GM18520 (cell line): ENCODE measurements at regions not wholly inside any gene's neighbourhood (a gene's known extent, or its start where the extent isn't known, plus 50 kb on each side); places are given as distances from the start of the nearest gene placed in this dataset.

Experiments
- ATAC-seq: cut with Tn5 transposase; IDR thresholded peaks from one replicate; pipeline ENCODE4 v1.9.1; 2021; ENCODE audit not compliant: unreplicated experiment

DNA sequence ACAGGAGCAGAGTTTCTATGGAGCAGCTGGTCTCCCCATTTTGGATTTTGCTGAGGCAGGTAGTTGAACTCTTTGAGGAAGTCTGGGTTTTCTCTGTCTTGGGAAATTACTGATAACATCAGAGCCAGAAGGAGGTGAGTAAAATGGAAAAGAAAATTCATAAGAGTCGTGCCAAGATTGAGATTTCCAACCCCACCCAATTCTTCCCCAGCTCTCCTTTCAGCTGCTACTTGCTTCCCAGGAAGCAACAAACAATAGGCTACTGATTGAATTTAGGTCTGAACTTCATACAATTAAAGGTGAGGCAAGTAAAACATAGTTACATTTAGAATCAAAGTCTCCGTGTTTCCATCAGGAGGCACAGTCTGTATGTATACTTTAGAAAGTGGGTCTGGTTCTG is 54.6 kb upstream of the EOLA2 start:
- no peak for ATAC-seq

DNA sequence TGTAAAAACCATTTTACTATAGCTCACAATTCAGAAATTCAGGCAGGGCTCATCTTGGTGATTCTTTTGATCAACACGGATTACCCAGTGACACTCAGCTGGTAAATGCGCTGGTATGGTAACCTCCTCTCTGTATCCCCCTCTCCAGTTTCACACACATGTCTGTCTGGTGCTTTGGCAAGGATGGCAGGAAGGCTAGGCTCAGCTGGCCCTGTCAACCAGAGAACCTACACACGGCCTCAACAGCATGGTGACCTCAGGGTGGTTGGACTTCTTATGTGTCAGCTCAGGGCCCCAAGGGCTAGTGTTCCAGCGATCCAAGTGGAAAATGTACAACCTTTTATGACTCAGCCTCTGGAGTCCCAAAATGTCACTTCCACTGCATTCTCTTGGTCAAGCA is 55.7 kb upstream of the EOLA2 start:
- ATAC-seq: no peak

DNA sequence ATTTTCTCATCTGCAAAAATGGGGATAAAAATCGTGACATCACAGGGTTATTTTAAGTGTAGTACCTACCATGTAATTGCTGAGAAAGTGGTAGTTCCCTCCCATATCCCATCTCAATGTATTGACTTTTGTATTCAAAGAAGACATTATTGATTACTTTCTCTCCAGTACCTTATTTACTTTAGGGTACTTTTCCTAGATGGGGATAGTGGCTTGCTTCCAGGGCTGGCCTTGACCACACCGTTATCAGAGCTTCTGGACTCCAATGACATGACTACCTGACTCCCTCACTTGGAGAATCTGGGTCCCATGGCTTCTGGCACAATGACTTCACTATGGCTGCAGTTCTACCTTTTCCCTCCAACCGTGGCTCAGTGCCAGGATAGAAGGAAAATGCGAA is 58.2 kb upstream of the EOLA2 start:
- ATAC-seq: no peak

DNA sequence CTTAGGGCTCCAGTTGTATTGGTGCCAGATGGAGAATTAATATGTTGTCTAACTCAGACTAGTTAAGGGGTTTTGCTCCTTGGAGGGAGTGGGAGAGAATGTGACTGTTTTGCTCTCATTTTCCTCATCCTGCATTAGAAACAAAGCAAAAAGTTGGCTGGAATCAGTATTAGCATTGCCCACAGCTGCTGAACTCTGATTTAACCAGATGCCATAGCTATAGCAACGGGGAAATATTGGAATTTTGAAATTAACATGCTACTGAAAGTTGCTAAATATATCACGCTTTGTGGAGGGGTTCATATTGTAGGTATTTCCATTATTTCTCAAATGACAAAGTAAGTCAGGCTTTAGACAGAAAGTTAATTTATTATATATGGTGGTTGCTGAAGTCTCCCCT is 66.7 kb upstream of the EOLA2 start:
- ATAC-seq: no peak

DNA sequence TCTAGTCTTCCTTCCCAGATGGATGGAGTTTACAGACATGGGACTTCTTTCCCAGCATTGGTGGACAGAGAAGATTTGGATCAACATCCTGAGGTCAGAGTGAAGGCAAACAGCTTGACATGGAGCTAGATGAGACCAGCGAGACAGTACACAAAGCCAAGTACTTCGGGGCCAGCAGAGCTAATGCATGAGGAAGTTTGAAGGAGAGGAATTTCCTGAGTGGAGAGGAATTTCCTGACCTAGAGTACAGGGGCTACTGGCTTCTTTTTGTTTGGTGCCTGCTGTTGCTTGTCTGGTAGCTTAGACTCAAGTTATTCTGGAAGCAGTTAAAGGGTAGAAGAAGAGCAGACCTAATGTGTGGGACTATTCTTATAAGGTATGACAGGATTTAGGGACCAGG is 69.1 kb upstream of the EOLA2 start:
- ATAC-seq: no peak

DNA sequence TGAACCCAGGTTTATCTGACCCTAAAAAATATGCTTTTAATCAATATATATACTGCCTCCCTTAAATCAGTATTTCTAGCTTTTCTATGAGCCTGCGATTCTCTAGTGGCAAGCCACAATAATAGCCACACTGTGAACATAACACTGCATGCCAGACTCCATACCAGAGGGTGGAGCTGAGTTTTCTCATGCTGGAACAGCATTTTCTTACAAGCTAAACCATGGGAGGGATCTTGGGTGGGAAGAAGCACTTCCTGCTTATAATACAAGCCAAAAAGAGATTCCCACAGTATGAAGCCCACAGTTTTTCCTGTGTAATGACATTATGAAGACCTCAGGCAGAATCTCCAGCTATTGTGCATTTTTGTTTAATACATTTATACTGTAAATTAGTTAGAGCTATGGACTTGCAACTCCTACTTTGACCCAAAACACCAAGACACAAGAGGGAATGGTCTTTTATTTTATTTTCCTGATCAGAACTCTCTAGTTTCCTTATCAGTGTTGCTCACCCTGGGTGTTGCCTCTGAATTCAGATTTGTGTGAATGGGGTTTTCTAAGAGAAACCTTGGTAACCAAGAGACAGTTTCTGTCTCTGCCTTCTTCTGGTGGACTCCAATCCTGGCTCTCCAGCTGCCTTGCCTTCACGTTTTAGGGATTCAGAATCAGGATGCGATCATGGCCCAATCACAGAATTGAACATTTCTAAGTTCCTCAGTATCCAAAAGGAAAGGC is 74.5 kb upstream of the EOLA2 start:
- no peak for ATAC-seq

DNA sequence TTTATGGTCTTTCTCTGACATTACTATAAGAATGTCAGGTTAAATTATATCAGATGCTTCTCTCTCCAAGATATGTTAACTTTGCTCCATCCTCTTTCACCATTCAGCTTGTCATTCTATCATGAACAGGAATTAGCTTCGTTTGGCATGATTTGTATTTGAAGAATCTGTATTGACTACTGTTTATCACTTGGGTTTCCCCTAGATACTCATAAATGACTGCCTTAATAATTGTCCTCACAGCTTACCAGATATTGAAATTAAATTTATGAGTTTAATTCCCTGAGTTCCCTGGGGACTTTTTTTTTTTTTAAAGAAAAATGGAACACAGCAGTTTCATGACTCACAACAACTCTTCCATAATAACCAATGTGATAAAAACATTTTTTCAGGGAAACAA is 76.2 kb upstream of the EOLA2 start:
- ATAC-seq: no peak

DNA sequence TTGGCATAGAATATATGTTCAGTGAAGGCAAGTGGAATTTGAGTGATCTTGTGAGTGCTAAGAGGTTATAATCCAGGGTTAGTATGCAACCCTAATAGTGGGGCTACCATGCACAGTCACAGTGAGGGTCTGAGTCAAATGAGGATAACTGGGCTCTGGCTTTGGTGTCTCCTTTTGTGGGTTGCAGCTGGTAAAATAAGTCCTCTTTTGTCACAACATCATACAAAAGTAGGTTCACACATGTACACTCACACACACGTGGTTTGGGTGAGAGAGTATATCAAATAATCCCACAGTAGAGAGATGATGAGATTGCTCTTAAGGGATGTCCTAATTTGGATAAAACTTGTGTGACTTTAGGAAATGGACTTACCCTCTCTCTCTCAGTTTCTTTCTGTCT is 79.6 kb upstream of the EOLA2 start:
- no peak for ATAC-seq

DNA sequence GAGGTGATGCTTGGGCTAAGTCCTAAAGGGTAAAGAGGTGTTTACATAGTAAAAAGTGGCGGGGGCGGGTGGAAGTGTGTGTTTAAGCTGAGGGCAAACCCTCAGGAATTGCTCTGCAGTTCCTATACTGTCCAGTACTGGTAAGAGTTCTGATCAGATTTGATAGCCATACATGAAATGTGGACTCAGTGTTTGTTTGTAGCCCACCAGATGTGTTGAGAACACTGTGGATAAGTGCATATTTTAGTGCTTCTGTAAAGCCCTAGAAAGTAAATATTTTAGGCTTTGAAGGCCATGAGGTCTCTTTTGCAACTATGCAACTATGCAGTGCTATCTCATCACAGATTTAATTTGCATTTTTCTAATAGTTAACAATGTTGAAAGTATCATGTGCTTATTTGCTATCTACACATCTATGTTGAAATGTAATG is 80.7 kb upstream of the EOLA2 start:
- ATAC-seq: no peak

DNA sequence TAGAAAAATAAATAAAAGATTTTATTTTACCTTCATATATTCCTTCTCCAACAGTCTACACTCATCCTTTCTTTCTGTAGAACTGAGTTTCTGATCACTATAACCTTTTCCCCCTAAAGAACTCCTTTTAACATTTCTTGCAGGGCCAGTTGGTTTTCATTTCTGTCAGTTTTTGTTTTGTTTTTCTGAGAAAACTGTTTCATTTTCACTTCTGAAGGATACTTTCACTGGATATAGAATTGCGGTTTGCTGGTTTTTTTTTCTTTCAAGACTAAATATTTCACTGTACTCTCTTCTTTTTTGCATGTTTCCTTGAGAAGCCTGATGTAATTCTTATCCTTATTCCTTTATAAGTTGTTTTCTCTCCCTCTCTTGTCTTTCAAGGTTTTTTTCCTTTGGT is 90.4 kb upstream of the EOLA2 start:
- no peak for ATAC-seq

DNA sequence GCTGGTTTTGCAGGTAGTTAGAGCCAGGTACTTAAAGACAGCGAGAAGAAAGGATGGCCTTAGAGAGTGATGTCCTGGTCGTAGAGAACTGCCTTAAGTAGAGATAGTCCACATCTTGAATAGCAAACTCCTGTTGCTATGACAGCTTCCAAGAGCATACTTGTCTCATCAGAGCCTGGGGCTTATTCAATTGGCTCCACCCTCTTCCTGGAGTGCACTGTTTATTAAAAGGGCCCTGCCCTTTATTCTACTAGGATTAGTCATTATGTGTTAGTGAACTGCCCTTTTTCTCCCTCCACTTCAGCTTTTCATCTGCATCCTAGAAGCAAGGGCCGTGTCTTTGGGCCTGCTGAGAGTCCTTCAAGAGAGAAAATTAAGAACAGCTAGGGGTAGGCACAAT is 94.5 kb upstream of the EOLA2 start:
- no peak for ATAC-seq

DNA sequence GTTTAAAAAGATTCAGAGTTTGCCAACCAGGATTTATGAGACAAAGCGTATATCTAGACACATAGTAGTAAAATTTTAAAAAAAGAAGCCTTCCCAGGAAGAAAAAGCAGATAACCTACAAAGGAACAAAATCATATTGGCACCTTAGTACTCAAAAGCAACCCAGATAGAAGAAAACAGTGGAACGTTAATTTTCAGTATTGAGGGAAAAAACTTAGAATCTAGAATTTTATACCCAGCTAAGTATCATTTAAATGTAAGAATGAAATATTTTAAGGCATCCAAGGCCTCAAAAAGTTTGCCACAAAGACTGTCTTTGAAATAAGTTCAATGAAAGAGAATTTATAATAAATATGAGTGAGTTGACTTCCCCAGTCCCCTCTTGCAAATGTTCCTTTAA is 96.5 kb upstream of the EOLA2 start:
- no peak for ATAC-seq

DNA sequence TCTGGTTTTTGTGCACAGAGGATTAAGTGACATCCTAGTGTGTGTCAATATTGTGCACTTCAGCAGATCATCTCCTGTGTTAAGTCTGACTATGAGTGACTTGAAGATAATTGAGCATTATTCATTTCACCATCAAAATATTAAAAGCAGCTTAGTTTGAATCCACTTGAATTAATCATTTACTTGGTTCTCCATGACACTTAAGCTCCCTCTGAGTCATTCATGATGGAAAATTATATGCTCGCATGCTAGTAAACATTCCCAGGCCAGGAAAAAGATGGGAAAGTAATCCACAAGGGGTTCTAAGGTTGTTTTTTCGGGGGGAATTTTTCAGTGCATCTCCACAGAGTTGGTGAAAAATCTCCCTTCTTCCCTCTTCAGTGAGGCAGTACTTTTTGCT is 97.2 kb upstream of the EOLA2 start:
- no peak for ATAC-seq

DNA sequence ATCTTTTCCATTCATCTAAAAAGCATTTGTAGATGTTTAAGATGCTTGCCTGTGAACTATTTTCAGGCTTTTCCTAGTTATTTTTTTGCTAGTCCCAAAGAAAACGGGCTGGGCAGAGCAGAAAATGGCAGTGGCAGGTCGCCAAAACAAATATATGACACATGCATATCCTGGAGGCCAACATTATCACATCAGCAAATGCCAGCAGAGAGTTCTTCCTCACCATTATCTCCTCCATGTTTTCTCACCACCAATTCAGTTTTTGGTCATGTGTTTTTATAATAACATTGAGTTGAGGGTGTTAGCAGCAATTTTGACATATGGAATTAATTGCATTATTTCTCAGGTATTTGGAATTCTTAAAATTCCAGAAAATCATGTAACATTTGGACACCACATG is 97.9 kb upstream of the EOLA2 start:
- ATAC-seq: no peak

DNA sequence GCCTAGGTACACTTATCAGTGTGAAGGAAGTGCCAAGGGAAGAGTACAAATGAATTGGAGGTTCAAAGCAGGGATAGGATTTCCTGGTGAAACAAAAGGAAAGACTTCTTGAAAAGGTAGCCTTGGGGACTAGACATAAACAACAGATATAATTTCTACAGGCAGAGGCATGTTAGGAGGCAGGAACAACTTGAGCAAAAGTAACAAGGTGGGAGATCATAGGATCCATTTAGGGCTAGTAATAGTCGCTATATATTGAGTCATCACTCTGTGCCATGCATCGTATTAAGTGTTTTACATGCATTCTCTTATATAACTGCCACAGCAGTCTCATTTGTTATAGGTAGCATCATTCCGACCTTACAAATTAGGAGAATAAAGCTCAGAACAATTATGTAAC is 98.3 kb upstream of the EOLA2 start:
- ATAC-seq: no peak

DNA sequence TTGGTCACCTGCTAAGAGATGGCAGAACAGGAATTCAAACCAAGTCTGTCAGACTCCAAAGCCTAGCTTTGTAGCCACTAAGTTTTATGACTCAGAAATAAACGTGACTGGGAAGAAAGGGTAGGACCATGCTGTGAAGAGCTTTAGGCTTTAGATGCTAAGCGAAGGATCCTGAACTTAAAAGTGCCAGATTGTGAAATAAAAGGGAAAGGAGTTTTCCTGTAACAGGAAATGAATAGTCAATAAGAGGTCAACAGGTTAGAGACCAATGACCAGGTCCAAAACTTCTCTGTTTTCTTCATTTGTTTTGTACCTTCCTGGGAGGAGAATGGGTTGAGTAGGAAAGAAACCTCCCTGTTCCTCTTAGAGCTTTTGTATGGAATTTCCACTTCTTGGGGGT is 98.8 kb upstream of the EOLA2 start:
- no peak for ATAC-seq

DNA sequence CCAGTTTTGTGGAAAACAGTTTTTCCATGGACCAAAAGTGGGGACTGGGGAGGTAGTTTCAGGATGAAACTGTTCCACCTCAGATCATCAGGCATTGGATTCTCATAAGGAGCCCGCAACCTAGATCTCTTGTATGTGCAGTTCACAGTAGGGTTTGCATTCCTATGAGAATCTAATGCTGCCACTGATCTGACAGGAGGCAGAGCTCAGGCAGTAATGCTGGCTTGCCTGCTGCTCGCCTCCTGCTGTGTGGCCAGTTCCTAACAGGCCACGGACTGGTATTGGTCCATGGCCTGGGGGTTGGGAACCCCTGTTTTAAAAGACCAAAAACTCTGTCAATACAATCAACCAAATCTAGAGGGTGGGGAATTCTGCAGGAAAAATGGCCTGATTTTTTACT is 100.0 kb upstream of the EOLA2 start:
- no peak for ATAC-seq

DNA sequence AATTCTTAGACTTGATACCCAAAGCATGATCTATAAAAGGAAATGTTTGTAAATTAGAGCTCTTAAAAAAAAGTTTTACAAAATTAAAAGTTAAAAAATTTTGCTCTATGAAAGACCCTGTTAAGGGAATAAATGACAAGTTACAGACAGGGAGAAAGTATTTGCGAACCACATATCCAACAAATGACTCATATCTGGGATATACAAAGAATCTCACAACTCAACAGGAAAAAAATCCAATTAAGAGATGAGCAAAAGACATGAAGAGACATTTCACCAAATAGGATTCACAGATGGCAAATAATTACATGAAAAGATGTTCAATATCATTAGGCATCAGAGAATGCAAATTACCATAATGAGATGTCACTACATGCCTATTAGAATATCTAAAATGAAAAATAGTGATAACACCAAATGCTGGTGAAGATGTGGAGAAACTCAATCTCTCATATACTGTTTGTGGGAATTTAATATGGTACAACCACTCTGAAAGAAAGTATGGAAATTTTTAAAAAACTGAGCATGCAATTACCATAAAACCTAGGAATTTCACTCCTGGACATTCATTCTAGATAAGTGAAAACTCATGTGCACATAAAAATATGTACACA is 100.8 kb upstream of the EOLA2 start:
- no peak for ATAC-seq

DNA sequence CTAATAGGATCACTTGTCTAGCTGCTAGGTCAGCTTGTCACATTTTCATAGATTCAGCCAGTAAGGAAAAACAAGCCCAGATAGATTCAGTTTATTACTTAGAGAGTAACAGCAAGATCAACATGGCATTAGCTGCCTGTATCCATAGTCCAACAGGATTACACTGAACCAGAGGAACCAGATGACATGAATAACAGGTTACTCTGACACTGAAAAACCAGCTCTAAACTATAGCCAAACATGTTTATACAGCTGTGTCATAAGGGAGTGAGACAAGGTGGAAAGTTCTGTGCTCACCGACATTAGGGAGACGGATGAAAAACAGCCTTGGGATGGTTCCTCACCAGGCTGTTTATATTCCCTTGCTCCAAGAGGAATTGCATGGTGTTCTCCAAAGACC is 102.9 kb upstream of the EOLA2 start:
- no peak for ATAC-seq

DNA sequence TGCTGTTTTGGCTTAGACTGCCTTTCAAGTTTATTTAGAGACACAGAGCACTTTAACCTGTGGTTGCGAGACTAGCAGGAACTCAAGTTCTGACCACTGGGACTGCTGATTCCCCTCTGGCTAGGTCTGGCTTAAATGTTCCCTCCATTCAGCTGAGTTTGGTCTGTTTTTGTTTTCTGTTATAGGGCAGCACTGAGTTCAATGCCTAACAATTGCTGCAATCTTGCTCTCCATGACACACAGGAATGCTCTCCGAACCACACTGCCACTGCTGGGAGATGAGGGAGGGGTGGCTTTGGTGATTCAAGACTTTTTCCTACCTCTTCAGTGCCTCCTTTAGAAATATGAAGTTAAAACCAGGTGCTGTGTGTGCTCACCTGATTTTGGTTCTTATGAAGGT is 106.3 kb upstream of the EOLA2 start:
- ATAC-seq: no peak

DNA sequence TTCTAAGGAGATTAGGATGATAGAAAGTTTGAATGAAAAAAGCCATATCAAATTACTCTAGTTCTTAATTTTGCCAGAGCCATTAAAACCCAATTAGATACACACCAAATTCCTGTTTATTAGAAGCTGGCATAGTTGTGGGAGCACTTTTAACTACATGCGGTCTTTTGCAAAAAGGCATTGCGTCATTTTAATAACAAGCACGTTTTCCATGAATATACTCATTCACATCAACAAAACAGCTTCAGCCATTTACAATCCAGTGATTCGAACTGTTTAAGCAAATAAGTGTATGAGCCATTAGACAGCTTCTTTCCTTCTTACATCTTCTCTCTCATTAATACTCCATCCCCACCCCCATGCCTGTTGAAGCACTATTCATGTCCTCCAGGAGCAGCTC is 109.5 kb upstream of the EOLA2 start:
- no peak for ATAC-seq

DNA sequence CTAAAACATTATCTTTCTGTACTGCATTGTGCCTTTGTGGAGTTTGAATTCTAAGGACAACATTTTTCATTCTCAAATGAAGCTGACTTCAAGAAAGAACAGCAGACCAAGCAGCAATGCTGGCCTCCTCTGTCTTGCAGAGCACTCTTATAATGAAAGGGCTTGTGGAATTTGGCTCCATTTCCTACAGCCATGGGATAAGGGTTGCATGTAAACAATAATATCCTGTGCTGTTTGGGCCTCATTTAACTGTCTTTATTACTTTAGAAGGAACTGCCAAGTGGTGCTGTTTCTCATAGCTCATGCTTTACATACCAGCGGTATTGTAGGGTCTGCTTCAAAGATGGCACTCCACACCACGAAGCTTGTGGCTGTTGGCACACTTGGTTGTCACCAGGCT is 111.4 kb upstream of the EOLA2 start:
- no peak for ATAC-seq

DNA sequence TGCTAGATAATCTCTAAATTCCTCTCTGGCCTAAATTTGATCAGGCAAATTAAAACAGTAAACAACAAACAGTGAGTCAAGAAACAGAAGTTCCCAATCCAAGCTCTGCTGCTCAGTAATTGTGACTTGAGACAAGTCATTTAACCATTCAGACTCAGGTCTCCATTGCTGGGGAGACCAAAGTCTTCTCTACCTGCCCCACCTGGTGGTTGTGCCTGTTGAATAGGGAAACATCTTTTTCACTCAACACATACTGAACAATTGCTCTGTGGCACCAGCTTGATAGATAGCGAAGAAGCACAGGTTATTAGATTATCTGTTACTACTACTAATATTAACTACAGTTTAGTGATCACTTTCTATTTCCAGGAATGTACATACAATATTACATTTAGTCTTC is 112.1 kb upstream of the EOLA2 start:
- ATAC-seq: no peak
